HFF-Myc (cell line): ENCODE measurements at regions not wholly inside any gene's neighbourhood (a gene's known extent, or its start where the extent isn't known, plus 50 kb on each side); places are given as distances from the start of the nearest gene placed in this dataset.

Source experiments
- DNase-seq: peaks from one replicate; pipeline ENCODE4 v3.0.0-alpha.2; 2011; ENCODE audit warnings: low read depth; ENCODE audit errors: extremely low read depth
- H3K4me3 ChIP-seq: replicated peaks from 2 replicates; pipeline ENCODE4 v1.5.1; 2011; ENCODE audit warnings: low read depth, mild to moderate bottlenecking, control low read depth, low read length
- TF ChIP-seq, protein P1 (sequence below): IDR thresholded peaks from 2 replicates; pipeline ENCODE4 v1.5.1; 2012; ENCODE audit warnings: mild to moderate bottlenecking, low read depth, low read length, control low read depth; ENCODE audit errors: missing control alignments

DNA sequence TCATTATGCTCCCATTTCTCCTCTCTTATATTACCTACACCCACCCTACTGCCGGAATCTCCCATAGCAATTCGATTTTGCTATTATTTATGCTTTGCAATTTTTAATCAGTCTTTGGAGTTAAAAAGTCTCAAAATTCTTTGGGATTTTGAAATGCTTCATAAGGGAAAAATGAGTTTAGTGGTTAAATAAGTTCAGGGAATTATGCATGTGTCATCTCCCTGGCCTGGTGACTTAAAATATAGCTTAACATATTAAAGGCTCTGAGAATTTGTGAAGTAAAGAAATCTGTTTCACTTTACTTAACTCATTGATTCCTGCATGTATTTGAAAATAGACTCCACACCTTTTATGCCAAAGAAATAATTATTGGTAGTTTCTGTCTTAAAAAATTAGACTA lies 185.1 kb upstream of the DIPK2B start:
- TF ChIP-seq, protein P1, sequence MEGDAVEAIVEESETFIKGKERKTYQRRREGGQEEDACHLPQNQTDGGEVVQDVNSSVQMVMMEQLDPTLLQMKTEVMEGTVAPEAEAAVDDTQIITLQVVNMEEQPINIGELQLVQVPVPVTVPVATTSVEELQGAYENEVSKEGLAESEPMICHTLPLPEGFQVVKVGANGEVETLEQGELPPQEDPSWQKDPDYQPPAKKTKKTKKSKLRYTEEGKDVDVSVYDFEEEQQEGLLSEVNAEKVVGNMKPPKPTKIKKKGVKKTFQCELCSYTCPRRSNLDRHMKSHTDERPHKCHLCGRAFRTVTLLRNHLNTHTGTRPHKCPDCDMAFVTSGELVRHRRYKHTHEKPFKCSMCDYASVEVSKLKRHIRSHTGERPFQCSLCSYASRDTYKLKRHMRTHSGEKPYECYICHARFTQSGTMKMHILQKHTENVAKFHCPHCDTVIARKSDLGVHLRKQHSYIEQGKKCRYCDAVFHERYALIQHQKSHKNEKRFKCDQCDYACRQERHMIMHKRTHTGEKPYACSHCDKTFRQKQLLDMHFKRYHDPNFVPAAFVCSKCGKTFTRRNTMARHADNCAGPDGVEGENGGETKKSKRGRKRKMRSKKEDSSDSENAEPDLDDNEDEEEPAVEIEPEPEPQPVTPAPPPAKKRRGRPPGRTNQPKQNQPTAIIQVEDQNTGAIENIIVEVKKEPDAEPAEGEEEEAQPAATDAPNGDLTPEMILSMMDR: no peak
- H3K4me3 ChIP-seq: no peak overlapping the region
- DNase-seq: no peak

DNA sequence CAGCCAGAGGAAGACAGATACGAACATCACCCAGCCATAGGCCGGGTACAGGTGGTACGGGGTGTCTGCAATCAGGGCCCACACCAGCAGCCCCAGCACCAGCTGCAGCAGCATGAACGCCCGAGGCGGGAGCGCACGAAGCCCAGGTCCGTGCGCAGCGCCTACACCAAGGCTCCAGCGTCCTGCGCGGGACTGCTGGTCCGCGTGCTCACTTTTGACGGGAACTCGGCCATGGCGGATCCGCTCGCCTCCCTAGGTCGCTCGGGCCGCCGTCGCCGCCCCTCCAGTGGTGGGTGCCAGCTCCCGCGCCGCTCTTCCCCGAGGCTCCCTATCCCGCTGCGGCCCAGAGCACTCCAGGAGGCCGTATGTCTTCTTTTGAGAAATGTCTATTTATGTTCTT lies 181.2 kb upstream of the DIPK2B start:
- DNase-seq: no peak
- TF ChIP-seq, protein P1: no peak
- no peak overlapping the region for H3K4me3 ChIP-seq

DNA sequence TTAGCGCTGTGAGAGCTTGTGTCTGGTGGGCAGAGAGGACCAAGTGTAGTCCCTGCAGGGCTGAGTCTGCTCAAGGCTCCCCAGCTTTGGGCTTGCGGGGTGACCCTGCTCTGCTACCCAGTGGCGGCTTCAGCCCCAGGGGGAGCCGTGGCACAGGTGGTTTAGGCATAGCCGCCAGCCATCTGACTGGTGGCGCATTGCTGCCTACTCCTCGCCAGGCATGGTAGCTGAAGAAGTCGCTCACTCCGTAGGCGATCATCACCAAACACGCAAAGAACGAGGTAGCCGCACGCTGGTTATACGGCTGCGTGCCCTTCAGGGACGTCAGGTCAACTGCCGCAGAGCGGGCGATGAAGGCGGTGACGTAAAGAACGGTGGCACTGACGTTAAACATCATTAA lies 180.7 kb upstream of the DIPK2B start:
- TF ChIP-seq, protein P1: no peak
- no peak overlapping the region for H3K4me3 ChIP-seq
- no peak for DNase-seq

DNA sequence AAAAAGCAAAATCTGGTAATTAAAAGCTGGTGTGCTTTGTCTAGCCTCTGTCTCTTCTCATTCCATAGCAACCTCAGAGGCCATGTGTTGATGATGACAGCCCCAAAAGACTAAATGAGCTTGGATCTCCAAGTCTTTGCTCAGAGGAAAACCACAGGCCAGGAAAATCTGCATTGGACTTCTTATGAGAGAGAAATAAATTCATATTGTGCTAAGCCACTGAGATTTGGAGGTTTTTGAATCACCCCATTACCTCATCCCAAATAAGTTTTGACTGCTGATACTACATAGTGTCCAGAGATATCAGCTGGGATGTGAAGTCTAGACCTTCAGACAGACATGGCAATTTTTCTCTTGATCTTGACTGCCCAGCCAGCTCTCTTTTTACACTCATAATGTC lies 178.6 kb upstream of the DIPK2B start:
- TF ChIP-seq, protein P1: no peak
- no peak for DNase-seq
- no peak overlapping the region for H3K4me3 ChIP-seq

DNA sequence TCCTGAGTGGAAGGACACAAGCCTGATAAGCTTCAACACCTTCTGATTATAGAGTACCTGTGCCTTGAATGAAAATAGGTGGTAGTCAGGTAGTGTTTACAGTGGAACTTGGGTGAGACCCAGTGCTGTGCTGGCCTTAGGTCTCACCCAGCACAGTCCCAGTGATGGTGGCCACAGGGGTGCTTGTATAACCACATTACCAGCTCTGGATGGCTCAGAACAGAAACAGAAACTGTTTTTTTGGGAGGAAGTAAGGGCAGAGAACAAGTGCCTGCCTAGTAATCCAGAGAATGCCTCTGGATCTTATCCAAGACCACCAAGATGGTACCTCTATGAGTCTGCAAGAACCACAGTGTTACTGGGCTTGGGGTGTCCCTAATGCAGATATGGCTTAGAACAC lies 171.5 kb upstream of the DIPK2B start:
- H3K4me3 ChIP-seq: no peak overlapping the region
- TF ChIP-seq, protein P1: no peak
- no peak for DNase-seq

DNA sequence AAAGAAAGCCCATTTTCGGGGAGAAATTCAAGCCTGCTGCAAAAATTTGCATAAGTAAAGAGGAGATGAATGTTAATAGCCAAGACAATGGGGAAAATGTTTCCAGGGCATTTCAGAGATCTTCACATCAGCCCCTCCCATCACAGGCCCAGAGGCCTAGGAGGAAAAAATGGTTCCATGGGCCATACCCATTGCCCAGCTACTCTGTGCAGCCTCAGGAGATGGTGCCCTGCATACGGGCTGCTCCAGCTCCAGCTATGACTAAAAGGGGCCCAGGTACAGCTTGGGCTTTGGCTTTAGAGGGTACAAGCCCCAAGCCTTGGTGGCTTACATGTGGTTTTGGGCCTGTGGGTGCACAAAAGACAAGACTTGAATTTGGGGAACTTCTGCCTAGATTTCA lies 168.0 kb upstream of the DIPK2B start:
- DNase-seq: no peak
- TF ChIP-seq, protein P1: no peak
- no peak overlapping the region for H3K4me3 ChIP-seq

DNA sequence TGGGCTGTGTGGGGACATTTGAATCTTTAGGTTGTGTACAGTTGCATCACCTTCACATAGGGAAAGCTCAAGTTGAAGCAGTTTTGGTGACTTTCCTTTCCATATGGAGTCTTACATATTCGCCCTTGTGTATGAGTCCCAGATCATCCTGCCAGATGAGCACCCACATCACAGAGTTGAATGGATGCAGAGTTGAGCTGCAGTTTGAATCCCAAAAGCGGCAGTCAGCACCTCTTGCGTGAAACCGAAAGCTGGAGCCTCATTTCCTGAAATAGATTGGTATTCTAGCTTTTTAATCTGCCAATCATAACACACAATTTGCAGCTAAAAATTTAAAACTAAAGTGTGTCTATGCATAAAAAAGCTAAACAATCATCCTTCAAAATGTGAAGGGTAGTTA lies 162.9 kb upstream of the DIPK2B start:
- no peak for DNase-seq
- H3K4me3 ChIP-seq: no peak overlapping the region
- TF ChIP-seq, protein P1: no peak
